GM19395 (cell line): ENCODE measurements at regions not wholly inside any gene's neighbourhood (a gene's known extent, or its start where the extent isn't known, plus 50 kb on each side); places are given as distances from the start of the nearest gene placed in this dataset.
"Not testable (repeated sequence)": the region's sequence is repeated elsewhere in the genome, so short reads cannot be mapped to it uniquely, and the experiment has no call there.

Source experiments
- ATAC-seq: cut with Tn5 transposase; IDR thresholded peaks from one replicate; pipeline ENCODE4 v1.9.1; 2021; ENCODE audit warnings: mild to moderate bottlenecking, moderate library complexity; ENCODE audit not compliant: unreplicated experiment

DNA sequence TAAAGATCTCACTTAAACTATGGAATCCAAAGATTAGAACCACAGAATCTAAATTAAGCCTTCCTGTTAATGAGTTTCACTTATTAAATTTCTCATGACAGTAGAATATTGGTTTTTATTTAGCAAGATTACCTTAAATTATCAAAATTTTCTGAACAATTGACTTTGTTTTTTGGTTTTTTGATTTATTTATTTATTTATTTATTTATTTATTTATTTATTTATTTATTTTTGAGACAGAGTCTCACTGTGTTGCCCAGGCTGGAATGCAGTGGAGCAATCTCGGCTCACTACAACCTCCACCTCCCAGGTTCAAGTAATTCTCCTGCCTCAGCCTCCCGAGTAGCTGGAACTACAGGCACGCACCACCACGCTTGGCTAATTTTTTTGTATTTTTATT is 538.6 kb downstream of the AMY1C start:
- ATAC-seq, result not testable (repeated sequence)

DNA sequence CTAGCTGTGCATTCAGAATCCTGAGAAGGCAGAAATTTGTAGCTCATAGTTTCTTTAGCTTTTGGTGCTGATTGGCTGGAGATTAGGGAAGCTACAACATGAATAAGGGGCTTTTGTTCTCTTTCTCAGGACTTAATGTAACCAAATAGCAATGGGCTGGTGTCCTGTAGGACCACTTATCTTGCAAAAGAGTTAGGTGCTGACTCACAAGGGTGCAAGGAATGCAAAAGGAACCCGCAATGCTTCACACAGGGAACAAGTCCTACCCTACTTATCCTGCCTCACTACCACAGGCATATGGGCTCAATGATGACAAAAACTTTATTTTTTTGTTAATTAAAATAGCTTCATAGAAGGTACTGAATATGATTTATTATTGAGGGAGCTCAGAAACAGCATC is 541.5 kb downstream of the AMY1C start:
- ATAC-seq, result no peak

DNA sequence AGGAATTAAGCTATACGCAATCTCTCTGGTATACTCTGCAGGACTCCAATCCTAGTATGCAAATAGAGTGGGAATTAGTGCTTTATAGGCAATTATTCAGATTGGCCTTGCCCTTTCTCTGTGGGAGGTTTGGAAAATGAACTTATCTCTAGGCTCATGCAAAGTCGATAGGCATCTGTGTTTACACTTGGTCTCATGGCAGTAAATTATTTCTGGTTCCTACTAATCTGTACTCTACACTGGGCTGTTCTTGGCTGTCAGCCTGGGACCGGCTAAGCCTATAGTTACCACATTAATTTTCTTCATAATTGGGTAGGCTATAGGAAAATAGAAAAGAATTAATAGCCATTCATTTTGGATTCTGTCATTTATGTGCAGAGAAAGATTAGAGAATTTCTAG is 544.6 kb downstream of the AMY1C start:
- no peak for ATAC-seq

DNA sequence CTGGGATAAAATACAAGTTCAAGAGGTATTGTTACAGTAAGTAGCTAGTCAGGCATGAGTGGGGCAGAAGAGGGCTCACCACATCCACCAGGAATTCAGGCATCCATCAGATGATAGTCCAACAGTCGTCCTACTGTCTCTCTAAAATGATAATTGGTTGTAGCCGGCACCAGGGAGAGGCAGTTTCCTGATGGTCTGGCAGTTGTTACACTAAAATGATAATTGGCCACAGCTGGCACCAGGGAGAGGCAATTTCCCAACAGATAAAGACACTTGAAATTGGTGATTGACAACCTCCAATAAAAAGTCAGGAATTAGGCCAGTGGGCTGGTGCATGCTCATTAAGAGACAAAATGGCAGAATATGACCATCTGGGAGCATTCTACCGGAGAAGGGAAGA is 545.8 kb downstream of the AMY1C start:
- no peak for ATAC-seq

DNA sequence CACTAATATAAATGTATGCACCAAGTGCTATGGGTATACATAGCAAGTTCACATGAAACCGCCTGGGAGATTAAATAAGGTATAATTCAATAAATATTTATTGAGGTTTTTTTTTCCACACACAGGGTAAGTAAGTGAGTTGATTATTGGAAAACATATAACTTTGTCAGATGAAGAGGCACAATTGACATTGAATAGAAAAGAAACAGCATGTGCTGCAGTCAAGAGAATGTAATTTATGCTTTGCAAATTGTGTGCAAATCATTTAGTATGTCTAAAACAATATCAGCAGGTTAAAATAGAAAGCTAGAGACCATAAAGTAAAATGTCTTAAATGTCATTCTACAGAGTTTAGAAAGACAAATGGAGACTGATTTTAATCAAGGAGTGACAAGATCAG is 560.0 kb downstream of the AMY1C start:
- ATAC-seq, result no peak

DNA sequence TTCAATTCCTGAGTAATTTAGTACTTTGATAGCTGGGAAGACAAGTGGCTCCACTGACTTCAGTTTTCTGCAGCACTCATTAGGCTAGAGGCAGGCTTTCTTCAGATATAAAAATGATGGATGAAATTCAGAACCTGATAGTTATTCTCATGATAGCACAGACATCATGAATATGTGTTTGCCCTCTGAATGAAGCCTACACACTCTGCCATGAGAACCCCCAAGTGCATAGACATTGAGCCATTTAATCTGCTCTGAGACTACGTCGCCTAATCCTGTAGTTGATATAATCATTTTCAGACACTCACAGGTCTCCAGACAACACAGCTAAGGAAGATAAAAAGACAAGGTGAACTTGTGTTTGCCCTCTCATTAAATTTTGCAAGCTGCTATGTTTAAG is 566.1 kb downstream of the AMY1C start:
- ATAC-seq, result no peak

DNA sequence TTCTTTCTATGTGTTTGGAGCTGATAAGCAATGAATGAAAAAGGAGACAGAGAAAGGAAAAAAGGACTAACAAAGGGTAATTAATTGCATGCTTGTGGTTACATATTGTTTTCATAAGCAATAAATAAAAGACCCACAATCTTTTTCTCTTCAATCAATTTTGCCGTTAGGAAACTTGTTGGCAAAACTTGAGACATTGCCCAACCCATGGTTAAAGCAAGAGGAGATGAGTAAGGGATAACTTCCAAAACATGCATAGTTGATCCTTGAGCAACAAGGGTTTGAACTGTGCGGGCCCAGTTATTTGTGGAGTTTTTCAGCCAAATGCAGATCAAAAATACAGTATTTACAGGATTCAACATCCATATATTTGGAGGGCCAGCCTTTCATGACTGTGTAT is 572.4 kb downstream of the AMY1C start:
- no peak for ATAC-seq

DNA sequence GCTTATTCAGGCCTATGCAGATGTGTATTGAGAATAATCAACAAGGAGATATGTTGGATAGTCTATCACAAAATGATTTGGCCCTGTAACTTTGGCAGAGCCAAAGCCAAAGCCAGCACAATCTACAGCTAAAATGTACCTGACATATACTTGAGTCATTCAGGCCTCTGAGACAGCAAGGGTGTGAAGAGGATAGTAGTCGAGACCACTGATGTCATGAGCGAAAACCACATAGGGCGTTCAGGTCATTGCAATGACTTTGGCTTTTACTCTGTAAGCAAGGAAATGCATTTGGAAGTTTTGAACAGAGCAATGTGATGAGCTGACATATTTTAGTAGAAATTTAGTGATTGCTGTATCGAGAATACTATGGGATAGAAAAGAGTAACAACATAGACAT is 579.6 kb downstream of the AMY1C start:
- no peak for ATAC-seq

DNA sequence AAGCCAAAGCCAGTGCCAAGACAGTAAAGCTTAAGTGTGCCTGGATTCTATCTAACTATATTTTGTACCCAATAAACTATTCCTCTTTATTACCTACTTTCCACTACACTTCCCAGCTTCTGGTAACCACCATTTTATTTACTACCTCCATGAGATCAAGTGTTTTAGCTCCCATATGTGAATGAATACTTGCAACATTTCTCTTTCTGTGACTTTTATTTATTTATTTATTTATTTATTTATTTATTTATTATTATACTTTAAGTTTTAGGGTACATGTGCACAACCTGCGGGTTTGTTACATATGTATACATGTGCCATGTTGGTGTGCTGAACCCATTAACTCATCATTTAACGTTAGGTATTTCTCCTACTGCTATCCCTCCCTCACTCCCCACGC is 582.1 kb downstream of the AMY1C start:
- no peak for ATAC-seq

DNA sequence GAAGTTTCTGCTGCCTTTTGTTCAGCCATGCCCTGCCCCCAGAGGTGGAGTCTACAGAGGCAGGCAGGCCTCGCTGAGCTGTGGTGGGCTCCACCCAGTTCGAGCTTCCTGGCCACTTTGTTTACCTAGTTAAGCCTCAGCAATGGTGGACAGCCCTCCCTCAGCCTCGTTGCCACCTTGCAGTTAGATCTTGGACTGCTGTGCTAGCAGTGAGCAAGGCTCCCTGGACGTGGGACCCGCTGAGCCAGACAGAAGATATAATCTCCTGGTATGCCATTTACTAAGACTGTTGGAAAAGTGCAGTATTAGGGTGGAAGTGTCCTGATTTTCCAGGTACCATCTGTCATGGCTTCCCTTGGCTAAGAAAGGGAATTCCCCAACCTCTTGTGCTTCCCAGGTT is 588.2 kb downstream of the AMY1C start:
- ATAC-seq, result not testable (repeated sequence)

DNA sequence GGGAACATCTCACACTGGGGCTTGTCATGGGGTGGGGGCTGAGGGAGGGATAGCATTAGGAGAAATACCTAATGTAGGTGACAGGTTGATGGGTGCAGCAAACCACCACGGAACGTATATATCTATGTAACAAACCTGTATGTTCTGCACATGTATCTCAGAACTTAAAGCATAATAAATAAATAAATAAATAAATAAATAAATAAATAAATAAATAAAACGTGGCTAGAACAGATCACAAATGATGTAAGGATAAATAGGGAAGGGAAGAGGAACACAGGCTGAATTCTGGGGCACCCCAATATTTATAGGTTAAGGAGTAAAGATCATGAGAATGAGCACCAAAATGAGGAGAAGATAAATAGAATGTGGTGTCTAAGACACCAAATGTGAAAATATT is 592.2 kb downstream of the AMY1C start:
- no peak for ATAC-seq

DNA sequence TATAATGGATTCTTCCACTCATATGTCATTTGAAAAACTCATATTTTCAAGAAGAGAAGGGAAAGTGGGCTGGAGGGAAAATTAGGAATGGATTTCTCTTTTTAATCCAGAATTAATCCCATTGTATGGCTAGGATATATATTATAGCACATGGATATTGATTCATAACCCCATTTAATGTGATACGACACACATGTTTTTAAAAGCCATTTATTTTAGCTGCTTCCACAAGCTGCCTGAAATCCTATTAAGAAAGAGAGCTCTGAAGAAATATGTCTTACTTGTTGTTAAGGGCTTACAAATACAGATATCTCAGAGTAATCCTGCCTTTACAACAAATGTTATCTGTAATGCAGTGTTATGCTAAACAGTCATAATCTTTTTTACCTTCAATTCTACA is 598.6 kb downstream of the AMY1C start:
- ATAC-seq, result no peak

DNA sequence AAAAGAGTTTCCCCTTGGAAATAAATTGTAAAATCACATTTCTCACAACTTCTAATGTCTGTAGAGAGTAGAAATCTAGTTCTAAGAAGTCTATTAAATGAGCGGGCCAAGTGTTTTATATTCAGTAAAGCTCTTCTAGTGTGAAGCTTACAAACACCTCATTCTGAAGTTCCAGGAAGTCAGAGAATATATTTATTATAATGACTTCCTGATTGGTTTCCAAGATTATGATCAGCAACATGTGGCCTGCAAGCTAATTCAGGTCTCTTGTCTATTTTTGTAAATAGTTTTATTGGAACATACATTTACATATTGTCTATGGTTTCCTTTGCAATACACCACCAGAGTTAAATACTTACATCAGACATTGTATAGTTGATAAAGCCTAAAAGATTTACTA is 603.9 kb downstream of the AMY1C start:
- no peak for ATAC-seq

DNA sequence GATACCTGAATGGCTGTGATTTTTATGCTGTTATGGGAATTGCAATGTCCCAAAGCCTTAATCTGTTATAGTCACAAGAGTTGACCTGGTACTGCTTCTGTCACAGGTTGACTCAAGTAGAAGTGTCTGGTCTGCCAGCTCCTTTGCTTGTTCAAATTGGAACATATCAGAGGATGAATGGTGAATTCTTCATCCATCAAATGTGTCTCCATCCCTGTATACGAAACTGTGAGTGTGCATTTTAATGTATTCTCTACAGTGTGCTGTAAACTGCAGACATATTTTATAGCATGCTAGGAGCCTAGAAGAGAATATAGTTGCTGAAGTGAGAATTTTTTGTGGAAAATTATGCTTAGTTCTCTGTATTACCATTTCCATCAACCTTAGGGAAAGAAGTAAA is 608.4 kb downstream of the AMY1C start:
- no peak for ATAC-seq

DNA sequence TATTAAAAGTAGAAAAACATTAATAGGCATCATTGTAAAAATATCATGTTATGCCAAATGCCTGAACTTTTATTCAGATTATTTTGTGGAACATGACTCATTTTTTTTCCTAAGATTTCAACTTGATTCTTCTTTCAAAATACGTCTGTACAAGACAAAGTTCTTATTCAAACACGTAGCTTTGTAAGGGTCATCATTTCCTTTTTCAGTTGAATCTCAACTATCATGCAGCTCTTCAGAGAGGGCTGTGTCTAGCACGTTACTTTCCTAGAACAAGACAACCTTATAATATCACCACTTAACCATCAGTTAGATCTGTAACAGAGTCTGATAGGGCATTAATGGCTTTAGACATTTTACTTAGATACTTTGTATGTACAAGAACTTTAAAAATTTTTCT is 608.9 kb downstream of the AMY1C start:
- no peak for ATAC-seq

DNA sequence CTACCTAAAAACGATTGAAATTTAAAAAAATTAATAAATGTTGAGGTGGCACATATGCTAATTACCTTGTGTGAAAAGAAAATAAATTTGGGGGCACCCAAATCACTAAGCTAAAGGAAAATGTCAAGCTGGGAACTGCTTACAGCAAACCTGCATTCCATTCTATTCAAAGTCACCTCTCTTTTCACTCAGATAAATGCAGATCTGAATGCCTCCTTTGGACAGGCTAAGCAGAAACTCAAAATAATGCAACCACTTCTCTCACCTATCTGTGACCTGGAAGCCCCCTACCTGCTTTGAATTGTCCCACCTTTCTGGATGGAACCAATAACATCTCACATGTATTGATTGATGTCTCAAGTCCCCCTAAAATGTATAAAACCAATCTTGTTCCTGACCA is 628.7 kb downstream of the AMY1C start:
- no peak for ATAC-seq

DNA sequence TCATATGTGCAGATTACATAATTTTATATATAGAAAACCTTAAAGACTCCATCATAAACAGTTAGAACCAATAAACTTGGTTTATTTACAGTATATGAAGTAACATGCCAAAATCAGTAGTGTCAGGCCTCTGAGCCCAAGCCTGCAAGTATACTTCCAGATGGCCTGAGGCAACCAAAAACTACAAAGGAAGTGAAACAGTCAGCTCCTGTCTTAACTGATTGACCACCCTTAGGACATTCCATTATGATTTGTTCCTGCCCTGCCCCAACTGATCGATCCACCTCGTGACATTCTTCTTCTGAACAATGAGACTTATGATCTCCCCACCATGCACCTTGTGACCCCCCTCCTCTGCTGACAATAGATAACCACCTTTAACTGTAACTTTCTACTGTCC is 630.3 kb downstream of the AMY1C start:
- no peak for ATAC-seq

DNA sequence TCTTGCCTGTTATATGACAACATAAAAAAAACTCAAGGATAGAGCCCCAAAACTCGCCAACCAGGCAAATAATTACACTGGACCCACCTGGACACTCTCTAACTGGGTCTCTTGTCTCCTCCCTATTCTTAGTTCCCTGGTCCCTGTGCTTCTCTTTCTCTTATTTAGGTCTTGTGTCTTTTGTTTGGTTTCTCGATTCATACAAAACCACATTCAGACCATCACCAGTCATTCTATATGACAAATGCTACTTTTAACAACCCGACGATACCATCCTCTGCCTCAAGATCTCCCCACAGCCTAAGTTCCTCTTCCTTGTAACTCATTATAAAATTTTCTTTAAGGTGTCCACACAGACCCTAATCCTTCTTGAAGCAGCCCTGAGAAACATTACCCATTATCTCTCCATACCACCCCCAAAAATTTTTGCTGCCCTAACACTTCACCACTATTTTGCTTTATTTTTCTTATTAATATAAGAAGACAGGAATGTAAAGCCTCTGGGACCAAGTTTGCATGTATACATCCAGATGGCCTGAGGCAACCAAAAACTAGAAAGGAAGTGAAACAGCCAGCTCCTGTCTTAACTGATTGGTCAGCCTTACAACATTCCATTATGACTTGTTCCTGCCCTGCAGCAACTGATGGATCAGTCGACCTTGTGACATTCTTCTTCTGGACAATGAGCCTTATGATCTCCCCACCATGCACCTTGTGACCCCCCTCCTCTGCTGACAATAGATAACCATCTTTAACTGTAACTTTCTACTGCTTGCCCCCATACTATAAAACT is 638.2 kb downstream of the AMY1C start:
- ATAC-seq, result peak; percentile 70

DNA sequence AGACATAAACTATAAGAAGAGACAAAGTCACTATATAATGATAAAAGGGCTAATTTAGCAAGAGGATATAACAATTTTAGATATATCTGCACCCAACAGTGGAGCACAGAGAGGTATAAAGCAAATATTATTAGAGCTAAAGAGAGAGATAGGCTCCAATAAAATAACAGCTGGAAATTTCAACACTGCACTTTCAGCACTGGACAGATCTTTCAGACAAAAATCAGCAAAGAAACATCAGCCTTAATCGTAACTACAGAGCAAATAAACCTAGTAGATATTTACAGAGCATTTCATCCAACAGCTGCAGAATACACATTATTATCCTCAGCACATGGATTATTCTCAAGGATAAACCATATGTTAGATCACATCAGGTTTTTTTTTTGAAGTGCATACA is 642.9 kb downstream of the AMY1C start:
- no peak for ATAC-seq

DNA sequence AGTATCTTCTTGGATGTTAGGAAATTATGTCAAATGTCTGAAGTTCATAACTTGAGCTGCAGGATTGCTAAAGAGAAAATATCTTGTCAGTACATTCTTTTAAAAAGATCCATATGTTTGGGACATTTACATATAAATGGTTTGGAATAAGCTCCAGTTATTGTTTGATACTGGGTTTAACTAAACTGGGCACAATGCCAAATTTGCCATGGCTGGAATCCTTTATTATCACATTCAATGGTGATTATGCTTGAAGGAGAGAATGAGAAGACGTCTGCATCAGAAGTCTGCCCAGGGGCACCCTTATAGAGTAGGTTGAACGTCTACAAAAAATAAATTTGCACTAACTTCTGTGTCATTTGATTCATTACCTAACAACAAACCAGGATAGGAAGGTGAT is 652.5 kb downstream of the AMY1C start:
- ATAC-seq, result no peak

DNA sequence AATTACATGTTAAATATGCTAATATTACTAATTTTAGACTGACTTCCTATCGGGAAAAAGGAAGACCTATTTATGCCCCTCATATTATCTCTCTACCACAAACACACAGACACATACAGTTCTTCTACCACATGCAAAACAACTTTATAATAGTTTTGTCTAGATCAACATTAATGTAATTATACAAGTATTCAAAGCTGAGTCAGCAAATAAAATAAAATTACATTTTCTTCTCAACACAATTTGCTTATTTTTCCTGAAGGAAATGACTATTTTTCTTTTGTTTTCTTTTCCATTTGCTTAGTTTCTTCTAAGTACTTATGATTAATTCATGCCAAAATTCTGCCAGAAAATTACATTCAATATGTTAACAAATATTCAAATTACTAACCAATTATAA is 654.2 kb downstream of the AMY1C start:
- no peak for ATAC-seq

DNA sequence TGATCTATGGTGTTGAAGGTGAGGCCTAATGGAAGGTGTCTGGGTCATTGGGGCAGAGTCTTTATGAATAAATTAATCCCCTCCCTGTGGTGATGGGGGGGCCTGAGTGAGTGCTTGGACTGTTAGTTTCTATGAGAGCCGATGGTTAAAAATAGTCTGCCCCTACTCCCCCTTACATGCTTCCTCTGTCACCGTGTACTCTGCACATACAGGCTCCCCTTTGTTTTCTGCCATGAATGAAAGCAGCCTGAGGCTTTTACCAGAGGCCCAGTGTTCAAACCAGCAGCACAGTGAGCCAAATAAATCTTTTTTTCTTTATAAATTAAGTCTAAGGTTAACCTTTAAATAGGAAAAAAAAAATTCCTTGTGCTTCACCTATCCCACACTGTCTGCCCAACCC is 657.0 kb downstream of the AMY1C start:
- no peak for ATAC-seq

DNA sequence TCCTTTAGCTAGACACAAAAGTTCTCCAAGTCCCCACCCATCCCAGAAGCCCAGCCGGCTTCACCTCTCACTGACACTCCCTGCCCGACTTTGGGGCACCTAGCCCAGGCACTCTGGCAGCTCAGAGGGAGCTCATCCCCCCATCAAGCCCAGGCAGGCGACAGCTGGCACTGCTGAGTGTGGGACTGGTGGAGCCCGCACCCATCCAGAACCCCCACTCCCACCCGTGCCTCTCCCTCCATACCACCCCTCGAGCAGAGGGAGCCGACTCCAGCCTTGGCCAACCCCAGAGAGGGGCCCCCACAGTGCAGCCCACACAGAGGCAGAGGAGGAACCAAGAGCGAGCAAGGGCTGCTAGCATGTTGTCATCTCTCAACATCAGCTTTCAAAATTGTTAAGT is 658.6 kb downstream of the AMY1C start:
- ATAC-seq, result no peak
